ENCODE measurements at regions not wholly inside any gene's neighbourhood (a gene's known extent, or its start where the extent isn't known, plus 50 kb on each side); places are given as distances from the start of the nearest gene placed in this dataset.

DNA sequence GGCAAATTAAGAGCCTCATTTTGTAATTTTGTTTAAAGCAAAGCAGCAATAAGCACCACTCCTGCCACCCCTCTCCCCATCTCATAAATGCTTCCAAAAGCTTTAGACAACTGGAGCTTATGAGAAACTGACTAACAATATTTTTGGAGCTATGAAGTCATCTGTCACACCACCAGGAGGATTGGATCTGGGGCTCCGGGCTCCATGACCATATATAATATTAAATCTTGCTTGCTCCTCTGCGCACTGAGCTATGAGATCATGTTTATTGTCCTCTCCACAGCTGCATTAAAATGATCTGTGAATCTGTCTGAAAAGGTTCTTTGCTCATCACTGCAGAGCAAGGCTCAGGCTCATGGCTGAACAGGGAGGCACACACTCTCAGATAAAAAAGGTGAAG, 323.7 kb downstream of the ZNF621 start:
- POLR2A ChIA-PET (ENCODE audit: partially characterized antibody): no interaction called here
- no peaks in the 10 kb centered on the region for H3K36me3 Mint-ChIP-seq
- peaks cover 0 to 7% of the 10 kb centered on the region in 2 donors for H3K27me3 Mint-ChIP-seq
- H3K4me1 Mint-ChIP-seq: peaks cover 0 to 2% (median 0%) of the 10 kb centered on the region in 4 donors
- H3K4me3 ChIP-seq (ENCODE audit: low read length in 2 of 2): no peak overlapping the region
- no peak overlapping the region for H3K4me3 Mint-ChIP-seq
- CTCF ChIA-PET (ENCODE audit: partially characterized antibody): interaction anchor here (0.9 kb wide), 1 partner anchor 12 kb away, joined by 3 read pairs; no protein-coding TSS in a partner anchor
- H3K9me3 Mint-ChIP-seq: peaks cover 0 to 8% (median 2%) of the 10 kb centered on the region in 8 donors
- intact Hi-C loops (cut with micrococcal nuclease): no loop called here
- no peaks in the 10 kb centered on the region for H3K4me1 ChIP-seq (ENCODE audit: insufficient read depth, low read length)
- DNase-seq: no peak
- no peaks in the 10 kb centered on the region for H3K36me3 ChIP-seq (ENCODE audit: insufficient read depth, low read length)
- H3K27me3 ChIP-seq (ENCODE audit: insufficient read depth, low read length): no peaks in the 10 kb centered on the region
- no peak overlapping the region for H3K27ac ChIP-seq (ENCODE audit: low read depth, low read length)
- H3K9me3 ChIP-seq (ENCODE audit: control insufficient read depth in 1 of 2, low read length in 2 of 2): no peaks in the 10 kb centered on the region
- no peak overlapping the region for H3K27ac Mint-ChIP-seq

DNA sequence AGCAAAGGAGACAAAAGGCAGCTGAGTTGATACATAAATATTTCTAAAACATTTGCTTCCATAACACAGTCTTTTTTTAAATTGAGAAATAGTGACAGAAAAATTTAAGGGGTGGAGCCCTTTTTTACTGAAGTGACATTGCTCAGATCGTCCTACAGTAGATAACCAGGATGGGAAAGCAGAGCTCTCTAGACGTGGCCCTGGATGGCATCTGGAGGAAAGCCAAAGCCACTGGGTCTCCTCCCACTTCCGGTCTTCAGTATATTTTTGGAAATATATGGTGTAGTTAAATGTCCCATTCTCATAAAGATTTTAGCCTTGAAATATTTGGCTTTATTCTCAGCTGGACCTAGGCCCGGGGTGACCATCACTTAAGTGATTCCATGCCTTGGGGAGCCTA, 326.1 kb downstream of the ZNF621 start:
- CTCF ChIA-PET (ENCODE audit: partially characterized antibody): no interaction called here
- peaks cover 0 to 2% (median 0%) of the 10 kb centered on the region in 4 donors for H3K4me1 Mint-ChIP-seq
- POLR2A ChIA-PET (ENCODE audit: partially characterized antibody): no interaction called here

DNA sequence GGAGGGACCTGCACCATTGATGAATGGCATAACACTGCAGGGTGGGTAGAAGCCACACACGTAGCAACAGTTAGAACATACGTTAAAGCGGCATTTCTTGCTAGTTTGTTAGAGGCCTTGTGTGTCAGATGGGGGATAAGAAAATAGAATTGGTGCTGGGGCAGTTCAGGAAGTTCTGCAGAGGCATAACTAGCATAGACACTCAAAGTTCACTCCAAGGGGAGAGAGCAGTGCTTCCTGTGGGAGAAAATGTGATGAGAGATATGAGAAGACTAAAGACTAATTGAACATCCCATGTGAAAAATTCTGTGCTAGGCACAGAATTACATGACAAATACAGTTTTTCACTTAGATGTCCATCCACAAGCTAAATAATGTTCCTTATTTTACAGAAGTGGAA, 327.1 kb downstream of the ZNF621 start:
- peaks cover 0 to 2% (median 0%) of the 10 kb centered on the region in 4 donors for H3K4me1 Mint-ChIP-seq
- Histone ChIP-seq H3K27me3 (ENCODE audit: insufficient read depth, low read length) (no peaks in the 10 kb centered on the region), H3K27ac (ENCODE audit: low read depth, low read length) (no peak overlapping the region), H3K36me3 (ENCODE audit: insufficient read depth, low read length) (no peaks in the 10 kb centered on the region), H3K4me3 (ENCODE audit: low read length in 2 of 2) (no peak overlapping the region), H3K4me1 (ENCODE audit: insufficient read depth, low read length) (no peaks in the 10 kb centered on the region), H3K9me3 (ENCODE audit: control insufficient read depth in 1 of 2, low read length in 2 of 2) (no peaks in the 10 kb centered on the region)
- H3K4me3 Mint-ChIP-seq: no peak overlapping the region
- no peaks in the 10 kb centered on the region for H3K27me3 Mint-ChIP-seq
- ChIA-PET CTCF (ENCODE audit: partially characterized antibody) (no interaction called here), POLR2A (ENCODE audit: partially characterized antibody) (no interaction called here)
- no peak overlapping the region for H3K27ac Mint-ChIP-seq
- H3K9me3 Mint-ChIP-seq: peaks cover 0 to 1% (median 0%) of the 10 kb centered on the region in 8 donors
- no peaks in the 10 kb centered on the region for H3K36me3 Mint-ChIP-seq
- intact Hi-C loops (cut with micrococcal nuclease): no loop called here
- no peak for DNase-seq

More for the DNA sequence above, 326.1 kb downstream of the ZNF621 start:
- peaks cover 0 to 7% of the 10 kb centered on the region in 2 donors for H3K27me3 Mint-ChIP-seq
- no peaks in the 10 kb centered on the region for H3K36me3 ChIP-seq (ENCODE audit: insufficient read depth, low read length)
- no peaks in the 10 kb centered on the region for H3K36me3 Mint-ChIP-seq
- intact Hi-C loops (cut with micrococcal nuclease): no loop called here
- H3K9me3 ChIP-seq (ENCODE audit: control insufficient read depth in 1 of 2, low read length in 2 of 2): no peaks in the 10 kb centered on the region
- no peak overlapping the region for H3K4me3 ChIP-seq (ENCODE audit: low read length in 2 of 2)
- no peak overlapping the region for H3K4me3 Mint-ChIP-seq
- no peak overlapping the region for H3K27ac Mint-ChIP-seq
- DNase-seq: no peak
- no peaks in the 10 kb centered on the region for H3K27me3 ChIP-seq (ENCODE audit: insufficient read depth, low read length)
- no peaks in the 10 kb centered on the region for H3K4me1 ChIP-seq (ENCODE audit: insufficient read depth, low read length)
- H3K9me3 Mint-ChIP-seq: peaks cover 0 to 3% (median 1%) of the 10 kb centered on the region in 8 donors
- no peak overlapping the region for H3K27ac ChIP-seq (ENCODE audit: low read depth, low read length)

DNA sequence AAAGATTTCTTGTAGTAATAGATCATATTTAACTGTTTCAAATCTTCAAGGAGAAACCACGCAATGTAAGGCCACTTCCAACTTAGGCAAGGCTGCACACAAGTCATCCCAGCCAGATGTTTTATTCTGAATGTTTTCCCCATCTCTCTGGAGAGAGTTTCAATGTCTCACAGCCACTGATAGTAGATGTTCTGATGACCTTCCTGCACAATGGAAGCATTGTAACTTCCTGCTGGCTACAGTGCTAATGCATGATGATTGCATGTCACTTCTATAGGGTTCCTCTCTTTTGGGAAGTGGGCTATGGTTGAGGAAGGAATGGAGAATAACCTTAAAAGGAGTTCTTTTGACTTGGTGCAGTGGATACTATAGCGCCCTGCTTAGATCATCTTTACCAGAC, 328.0 kb downstream of the ZNF621 start:
- Histone ChIP-seq H3K4me3 (ENCODE audit: low read length in 2 of 2) (no peak overlapping the region), H3K4me1 (ENCODE audit: insufficient read depth, low read length) (no peaks in the 10 kb centered on the region), H3K27me3 (ENCODE audit: insufficient read depth, low read length) (no peaks in the 10 kb centered on the region), H3K27ac (ENCODE audit: low read depth, low read length) (no peak overlapping the region), H3K36me3 (ENCODE audit: insufficient read depth, low read length) (no peaks in the 10 kb centered on the region), H3K9me3 (ENCODE audit: control insufficient read depth in 1 of 2, low read length in 2 of 2) (no peaks in the 10 kb centered on the region)
- H3K4me3 Mint-ChIP-seq: no peak overlapping the region
- ChIA-PET POLR2A (ENCODE audit: partially characterized antibody) (no interaction called here), CTCF (ENCODE audit: partially characterized antibody) (no interaction called here)
- H3K27ac Mint-ChIP-seq: no peak overlapping the region
- H3K36me3 Mint-ChIP-seq: no peaks in the 10 kb centered on the region
- no peaks in the 10 kb centered on the region for H3K27me3 Mint-ChIP-seq
- H3K9me3 Mint-ChIP-seq: peaks cover 0 to 1% (median 0%) of the 10 kb centered on the region in 8 donors
- H3K4me1 Mint-ChIP-seq: peaks cover 0 to 2% (median 0%) of the 10 kb centered on the region in 4 donors
- intact Hi-C loops (cut with micrococcal nuclease): no loop called here
- DNase-seq: no peak

DNA sequence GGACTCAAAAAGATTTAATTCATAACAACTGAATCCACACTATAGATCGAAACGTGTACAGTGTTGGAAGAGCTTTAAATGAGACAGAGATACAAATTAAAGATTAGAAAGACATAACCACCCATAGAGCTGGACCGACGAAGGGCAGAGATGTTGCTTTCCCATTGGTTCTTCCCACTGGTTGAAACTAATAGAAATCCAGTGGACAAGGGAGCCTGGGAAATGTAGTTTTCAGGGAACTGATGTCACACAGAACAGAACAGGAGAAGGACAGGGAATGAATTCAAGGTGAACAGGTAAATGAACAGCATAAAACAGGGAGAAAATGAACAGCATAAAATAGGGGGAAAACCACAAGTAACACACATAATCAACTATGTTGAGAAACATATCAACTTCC, 328.7 kb downstream of the ZNF621 start:
- CTCF ChIA-PET (ENCODE audit: partially characterized antibody): no interaction called here
- H3K9me3 ChIP-seq (ENCODE audit: control insufficient read depth in 1 of 2, low read length in 2 of 2): no peaks in the 10 kb centered on the region
- no peak overlapping the region for H3K27ac Mint-ChIP-seq
- no peaks in the 10 kb centered on the region for H3K27me3 ChIP-seq (ENCODE audit: insufficient read depth, low read length)
- H3K4me3 ChIP-seq (ENCODE audit: low read length in 2 of 2): no peak overlapping the region
- no peak overlapping the region for H3K4me3 Mint-ChIP-seq
- POLR2A ChIA-PET (ENCODE audit: partially characterized antibody): no interaction called here
- no peaks in the 10 kb centered on the region for H3K4me1 ChIP-seq (ENCODE audit: insufficient read depth, low read length)
- intact Hi-C loops (cut with micrococcal nuclease): no loop called here
- H3K36me3 Mint-ChIP-seq: no peaks in the 10 kb centered on the region
- no peaks in the 10 kb centered on the region for H3K27me3 Mint-ChIP-seq
- no peak overlapping the region for H3K27ac ChIP-seq (ENCODE audit: low read depth, low read length)
- peaks cover 0 to 1% (median 0%) of the 10 kb centered on the region in 8 donors for H3K9me3 Mint-ChIP-seq
- H3K36me3 ChIP-seq (ENCODE audit: insufficient read depth, low read length): no peaks in the 10 kb centered on the region
- DNase-seq: no peak
- H3K4me1 Mint-ChIP-seq: peaks cover 0 to 2% (median 0%) of the 10 kb centered on the region in 4 donors

DNA sequence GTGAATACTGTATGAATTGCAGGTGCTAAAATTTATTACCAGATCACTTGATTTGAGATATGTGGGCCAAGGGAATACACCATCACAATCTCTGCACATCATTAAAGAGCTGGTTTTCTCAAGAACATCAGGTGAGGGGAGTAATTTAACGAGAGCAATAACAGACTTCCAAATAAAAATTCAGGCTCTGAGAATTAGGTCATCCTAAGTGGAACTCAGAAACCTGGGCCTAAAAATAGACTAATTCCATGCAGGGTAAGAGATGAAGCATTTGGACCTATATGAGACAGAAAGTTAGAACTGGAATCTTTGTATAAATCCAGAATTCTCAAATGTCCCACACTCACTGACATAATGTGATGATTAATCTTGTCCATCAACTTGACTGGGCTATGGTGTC, 331.1 kb downstream of the ZNF621 start:
- ChIA-PET POLR2A (ENCODE audit: partially characterized antibody) (no interaction called here), CTCF (ENCODE audit: partially characterized antibody) (no interaction called here)
- Histone ChIP-seq H3K27me3 (ENCODE audit: insufficient read depth, low read length) (no peaks in the 10 kb centered on the region), H3K4me3 (ENCODE audit: low read length in 2 of 2) (no peak overlapping the region), H3K27ac (ENCODE audit: low read depth, low read length) (no peak overlapping the region), H3K9me3 (ENCODE audit: control insufficient read depth in 1 of 2, low read length in 2 of 2) (no peaks in the 10 kb centered on the region), H3K36me3 (ENCODE audit: insufficient read depth, low read length) (no peaks in the 10 kb centered on the region), H3K4me1 (ENCODE audit: insufficient read depth, low read length) (no peaks in the 10 kb centered on the region)
- Mint-ChIP-seq H3K36me3 (no peaks in the 10 kb centered on the region), H3K4me1 (no peaks in the 10 kb centered on the region), H3K4me3 (no peak overlapping the region), H3K9me3 (no peaks in the 10 kb centered on the region), H3K27ac (no peak overlapping the region), H3K27me3 (no peaks in the 10 kb centered on the region)
- intact Hi-C loops (cut with micrococcal nuclease): no loop called here
- DNase-seq: no peak

DNA sequence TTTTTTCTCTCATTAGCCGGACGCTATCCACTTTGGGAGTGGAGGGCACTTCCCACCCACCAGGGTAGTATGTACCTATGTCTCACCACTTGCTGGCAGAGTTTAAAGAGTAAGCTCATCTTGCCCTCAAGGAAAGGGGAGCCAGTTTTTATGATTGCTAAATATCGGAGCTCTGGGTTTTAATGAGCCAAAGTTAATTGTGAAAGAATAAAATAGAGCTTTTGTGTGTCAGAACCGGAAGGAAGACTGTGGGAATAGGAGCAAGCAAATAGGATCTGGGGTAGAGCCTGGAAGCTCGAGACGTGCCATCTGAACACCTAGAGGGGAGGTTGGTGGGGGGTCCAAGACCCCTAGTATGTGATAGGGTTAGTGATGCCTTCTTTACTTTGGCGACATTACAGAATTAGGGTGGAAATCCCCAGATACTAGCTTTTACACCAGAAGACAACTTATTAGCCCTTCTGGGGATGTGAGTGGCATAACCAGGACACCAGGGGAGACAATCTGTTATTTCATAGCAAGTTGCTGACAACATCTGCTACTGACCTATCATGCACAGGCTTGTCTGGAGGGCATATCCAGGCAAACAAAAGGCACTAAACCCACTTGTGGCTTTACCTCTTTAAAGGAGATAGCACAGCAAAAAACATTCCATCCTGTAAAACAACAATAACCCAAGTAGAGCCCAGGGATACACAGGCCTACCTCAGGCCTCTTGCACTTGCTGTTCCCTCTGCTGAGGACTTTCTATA, 333.8 kb downstream of the ZNF621 start:
- Histone ChIP-seq H3K4me3 (ENCODE audit: low read length in 2 of 2) (no peak overlapping the region), H3K27me3 (ENCODE audit: insufficient read depth, low read length) (no peaks in the 10 kb centered on the region), H3K4me1 (ENCODE audit: insufficient read depth, low read length) (no peaks in the 10 kb centered on the region), H3K27ac (ENCODE audit: low read depth, low read length) (no peak overlapping the region), H3K36me3 (ENCODE audit: insufficient read depth, low read length) (no peaks in the 10 kb centered on the region), H3K9me3 (ENCODE audit: control insufficient read depth in 1 of 2, low read length in 2 of 2) (no peaks in the 10 kb centered on the region)
- DNase-seq: no peak
- Mint-ChIP-seq H3K9me3 (no peaks in the 10 kb centered on the region), H3K4me3 (no peak overlapping the region), H3K4me1 (no peaks in the 10 kb centered on the region), H3K27ac (no peak overlapping the region), H3K36me3 (no peaks in the 10 kb centered on the region), H3K27me3 (peaks cover 2% of the 10 kb centered on the region in 2 donors)
- POLR2A ChIA-PET (ENCODE audit: partially characterized antibody): no interaction called here
- CTCF ChIA-PET (ENCODE audit: partially characterized antibody): interaction anchor here (0.6 kb wide), 1 partner anchor 291 kb away, joined by 3 read pairs; no protein-coding TSS in a partner anchor
- intact Hi-C loops (cut with micrococcal nuclease): no loop called here
